HS-27A (cell line): ENCODE measurements at regions not wholly inside any gene's neighbourhood (a gene's known extent, or its start where the extent isn't known, plus 50 kb on each side); places are given as distances from the start of the nearest gene placed in this dataset.
"Not testable (repeated sequence)": the region's sequence is repeated elsewhere in the genome, so short reads cannot be mapped to it uniquely, and the experiment has no call there.

Source experiments
- DNase-seq: peaks from one replicate; pipeline ENCODE4 v3.0.0-alpha.2; 2012; ENCODE audit warnings: low read depth, missing footprints

DNA sequence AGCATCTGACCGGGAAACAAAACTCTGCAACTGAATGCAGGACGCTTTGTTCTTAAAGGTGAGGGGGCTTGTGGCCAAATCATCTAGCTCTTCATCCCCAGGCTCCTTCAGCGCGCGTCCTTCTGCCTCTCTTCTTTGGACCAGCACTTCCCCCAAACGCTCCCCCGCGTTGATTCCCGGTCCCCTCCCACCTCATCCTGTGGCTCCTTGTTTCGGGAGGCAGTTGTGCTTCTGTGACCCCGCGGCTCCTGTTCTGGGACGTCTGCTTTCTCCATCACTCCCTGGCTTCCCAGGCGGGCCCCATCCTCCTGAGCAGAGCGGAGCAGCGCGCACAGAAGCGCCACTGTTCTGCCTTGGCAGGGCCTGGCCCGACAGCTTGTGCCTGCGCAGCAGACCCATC is 109.7 kb upstream of the ZNG1E start:
- not testable (repeated sequence) for DNase-seq

DNA sequence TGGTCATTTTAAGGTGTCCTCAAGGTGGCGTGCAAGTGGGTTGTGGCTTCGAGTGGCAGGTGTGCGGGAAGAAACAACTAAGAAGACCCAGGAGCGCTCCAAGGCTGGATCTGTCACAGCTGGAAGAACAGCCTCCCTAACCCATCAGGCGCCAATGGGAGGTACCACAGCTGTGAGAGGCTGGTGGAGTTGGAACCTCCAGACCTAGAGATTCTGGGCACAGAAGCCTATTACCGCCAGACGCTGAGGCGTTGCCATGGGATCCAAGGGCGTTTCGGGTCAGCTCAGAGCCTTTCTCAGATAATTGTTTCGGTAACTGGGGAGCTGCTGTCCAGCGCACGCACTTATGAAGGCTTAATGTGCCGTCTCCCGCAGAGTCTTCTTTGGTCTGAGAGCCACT is 156.7 kb upstream of the ZNG1E start:
- not testable (repeated sequence) for DNase-seq

DNA sequence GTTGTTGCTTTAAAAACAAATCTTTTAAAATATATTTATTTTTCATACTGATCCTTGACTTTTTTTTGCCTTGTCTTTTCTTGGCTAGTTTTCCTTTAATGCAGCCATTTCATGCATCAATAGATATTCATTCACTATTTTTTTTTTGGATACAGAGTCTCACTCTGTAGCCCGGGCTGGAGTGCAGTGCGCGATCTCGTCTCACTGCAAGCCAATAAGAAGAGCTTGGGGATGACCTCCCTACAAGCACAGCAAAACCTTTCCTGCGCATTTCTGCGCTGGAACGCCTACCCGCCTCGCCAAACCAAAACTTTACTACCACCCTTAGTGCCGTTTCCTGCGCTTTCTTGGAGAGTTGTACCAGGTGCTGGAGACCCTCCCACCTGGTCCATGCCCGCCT is 161.3 kb upstream of the ZNG1E start:
- not testable (repeated sequence) for DNase-seq

DNA sequence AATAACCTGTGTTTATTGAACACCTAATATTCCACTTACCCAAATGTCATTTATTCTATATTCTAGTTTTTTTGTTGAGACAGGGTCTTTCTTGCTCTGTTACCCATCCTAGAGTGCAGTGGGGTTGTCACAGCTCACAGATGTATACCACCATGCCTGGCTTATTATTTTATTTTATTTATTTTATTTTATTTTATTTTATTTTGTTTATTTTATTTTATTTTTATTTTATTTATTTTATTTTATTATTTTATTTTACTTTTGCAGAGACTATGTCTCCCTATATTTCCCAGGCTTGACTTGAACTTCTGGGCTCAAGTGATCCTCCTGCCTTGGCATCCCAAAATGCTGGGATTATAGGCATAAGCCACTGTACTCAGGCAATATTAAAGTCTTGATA is 167.8 kb upstream of the ZNG1E start:
- not testable (repeated sequence) for DNase-seq

DNA sequence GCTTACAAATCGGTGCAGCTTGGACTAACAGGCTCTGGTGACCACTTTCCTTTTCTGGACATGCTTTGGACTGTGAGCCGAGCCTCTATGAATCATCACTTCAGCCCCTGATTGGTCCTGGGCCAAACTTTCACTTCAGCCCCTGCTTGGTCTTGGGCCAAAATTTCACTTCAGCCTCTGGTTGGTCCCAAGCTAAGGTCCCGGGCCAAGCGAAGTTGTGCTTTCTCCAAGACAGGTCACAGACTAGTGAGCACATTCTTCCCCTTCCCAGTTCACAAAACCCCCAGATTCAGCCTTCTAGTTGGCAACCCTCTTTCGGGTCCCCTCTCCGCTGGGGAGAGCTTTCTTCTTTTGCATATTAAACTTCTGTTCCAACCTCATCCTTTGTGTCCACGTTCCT is 171.0 kb upstream of the ZNG1E start:
- not testable (repeated sequence) for DNase-seq

DNA sequence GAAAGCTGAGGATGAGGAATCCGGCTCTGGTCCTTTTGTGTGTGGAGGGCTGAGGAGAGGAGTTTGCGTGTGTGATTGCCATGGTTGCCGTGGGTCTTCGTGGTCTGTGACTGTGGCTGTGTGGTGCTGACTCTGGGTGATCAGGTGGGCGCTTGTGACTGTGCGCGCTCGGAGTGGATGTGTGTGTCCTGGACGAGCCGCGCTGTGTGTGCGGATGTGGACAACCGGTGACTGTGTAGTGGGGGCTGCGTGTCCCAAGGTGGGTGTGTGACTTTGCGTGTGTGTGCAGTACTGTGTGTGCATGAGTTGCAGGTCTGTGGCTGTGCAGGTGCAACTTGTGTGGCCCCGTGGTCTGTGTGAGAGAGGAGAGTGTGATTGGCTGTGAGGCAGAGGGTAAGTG is 172.0 kb upstream of the ZNG1E start:
- not testable (repeated sequence) for DNase-seq

DNA sequence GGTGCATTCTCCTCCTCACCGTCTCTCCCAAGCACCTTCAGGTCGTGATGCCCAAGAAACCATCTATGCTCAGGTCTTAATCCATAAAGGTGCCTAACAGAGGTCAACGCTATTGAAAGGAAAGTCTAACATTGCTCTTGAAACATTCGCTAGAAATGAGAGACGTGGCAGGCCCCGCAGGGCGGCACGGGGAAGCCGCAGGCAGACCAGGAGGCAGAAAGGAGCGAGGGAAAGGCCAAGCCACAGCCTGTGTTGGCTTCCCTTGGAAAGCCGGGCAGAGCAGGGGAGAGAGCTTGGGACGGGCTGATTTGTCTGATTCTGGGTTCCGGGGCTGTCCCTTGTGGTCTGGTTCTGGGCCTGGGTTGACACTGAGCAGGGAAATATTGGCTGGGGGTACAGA is 192.8 kb upstream of the ZNG1E start:
- DNase-seq = not testable (repeated sequence)

DNA sequence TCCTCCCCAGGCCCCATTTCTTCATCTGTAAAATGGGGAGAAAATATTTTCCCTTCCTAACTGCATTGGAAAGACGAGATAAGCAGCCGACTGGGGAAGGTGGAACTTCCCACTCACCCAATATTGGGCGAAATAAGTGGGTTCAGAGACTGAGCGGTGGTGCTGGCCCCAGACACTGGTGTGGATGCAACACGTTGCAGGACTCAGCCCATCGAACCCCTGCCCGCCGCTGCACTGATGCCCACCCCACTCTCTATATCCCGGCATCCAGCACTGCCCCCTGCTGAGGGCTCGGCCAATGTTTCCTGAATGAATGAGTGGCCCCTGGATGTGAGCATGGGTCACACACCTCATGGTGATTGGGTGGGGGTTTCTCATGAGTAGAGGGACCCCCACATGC is 194.4 kb upstream of the ZNG1E start:
- not testable (repeated sequence) for DNase-seq

DNA sequence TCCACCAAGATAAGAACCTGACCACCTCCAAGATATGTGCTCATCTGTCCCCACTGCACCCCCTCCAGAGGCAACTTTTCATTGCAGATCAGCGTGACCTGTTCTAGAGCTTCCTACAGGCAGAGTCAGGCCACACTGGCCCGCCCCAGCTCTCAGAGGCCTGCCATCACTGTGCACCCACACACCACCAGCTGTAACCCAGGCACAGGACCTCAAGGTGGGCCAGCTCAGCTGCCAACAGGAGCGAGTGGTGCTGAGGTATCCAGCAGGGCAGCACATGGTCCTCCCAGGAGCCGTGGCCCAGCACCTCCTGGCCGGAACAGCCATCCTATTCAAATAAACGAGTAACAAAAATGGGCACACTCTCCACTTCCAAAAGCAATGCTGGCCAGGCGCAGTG is 189.9 kb upstream of the FOXD4L5 start:
- not testable (repeated sequence) for DNase-seq

DNA sequence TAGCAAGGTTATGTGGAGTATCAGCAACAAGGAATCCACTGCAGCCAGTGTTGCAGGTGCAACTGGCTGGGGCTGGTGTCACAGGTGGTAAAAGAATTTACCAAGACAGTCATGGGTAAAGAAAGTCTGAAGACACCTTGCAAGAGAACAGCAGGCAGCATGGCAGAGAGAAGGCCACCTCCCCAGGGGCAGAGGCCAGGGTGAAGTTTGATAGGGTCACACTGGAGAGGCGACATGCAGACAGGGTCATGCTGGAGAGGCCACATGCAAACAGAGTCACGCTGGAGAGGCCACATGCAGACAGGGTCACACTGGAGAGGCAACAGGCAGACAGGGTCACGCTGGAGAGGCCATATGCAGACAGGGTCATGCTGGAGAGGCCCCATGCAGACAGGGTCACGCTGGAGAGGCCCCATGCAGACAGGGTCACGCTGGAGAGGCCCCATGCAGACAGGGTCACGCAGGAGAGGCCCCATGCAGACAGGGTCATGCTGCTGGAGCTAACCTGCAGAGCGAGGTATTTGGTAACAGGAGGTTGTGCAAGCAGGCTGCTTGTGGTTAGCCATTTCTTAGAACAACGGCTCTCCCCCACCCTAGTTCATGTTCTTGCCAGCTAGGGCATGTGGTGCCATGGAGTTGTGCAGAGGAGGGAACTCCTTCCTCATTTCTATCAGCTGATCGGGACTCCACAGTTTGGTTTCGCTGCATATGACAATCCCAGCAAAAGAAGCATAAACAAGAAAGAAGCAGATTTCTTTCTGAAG is 188.2 kb upstream of the FOXD4L5 start:
- DNase-seq = not testable (repeated sequence)

DNA sequence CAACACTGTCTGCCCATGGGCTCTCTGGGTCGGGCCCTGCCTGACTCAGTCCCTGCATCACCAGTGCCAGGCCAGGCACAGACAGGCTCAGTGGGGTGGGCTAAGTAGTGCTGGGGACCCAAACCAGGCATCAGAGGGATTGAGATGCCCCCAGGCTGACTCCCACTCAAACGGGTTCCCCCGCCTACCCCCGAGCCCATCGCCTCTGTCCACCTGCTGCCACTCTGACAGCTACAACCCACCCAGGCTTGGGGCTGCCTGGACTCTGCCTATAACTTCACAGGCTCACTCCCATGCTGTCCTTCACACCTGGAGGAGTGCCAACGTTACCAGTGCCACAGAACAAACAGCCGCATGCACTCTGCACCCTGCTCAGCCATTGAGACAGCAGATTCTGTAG is 186.1 kb upstream of the FOXD4L5 start:
- not testable (repeated sequence) for DNase-seq

DNA sequence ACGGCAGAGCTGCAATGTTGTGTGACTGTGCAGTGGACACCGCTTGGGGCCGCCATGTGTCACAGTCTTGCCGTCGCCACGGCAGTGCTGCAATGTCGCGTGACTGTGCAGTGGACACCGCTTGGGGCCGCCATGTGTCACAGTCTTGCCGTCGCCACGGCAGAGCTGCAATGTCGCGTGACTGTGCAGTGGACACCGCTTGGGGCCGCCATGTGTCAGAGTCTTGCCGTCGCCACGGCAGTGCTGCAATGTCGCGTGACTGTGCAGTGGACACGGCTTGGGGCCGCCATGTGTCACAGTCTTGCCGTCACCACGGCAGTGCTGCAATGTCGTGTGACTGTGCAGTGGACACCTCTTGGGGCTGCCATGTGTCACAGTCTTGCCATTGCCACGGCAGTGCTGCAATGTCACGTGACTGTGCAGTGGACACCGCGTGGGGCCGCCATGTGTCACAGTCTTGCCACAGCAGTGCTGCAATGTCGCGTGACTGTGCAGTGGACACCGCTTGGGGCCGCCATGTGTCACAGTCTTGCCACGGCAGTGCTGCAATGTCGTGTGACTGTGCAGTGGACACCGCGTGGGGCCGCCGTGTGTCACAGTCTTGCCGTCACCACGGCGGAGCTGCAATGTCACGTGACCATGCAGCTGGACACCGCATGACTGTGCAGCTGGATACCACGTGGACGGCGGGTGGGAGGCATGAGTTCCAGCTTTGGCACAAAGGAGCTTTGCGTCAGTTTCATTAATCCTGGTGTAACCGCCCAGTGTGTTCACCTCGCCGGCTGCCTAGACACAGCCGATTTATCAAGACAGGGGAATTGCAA is 182.1 kb upstream of the FOXD4L5 start:
- not testable (repeated sequence) for DNase-seq

DNA sequence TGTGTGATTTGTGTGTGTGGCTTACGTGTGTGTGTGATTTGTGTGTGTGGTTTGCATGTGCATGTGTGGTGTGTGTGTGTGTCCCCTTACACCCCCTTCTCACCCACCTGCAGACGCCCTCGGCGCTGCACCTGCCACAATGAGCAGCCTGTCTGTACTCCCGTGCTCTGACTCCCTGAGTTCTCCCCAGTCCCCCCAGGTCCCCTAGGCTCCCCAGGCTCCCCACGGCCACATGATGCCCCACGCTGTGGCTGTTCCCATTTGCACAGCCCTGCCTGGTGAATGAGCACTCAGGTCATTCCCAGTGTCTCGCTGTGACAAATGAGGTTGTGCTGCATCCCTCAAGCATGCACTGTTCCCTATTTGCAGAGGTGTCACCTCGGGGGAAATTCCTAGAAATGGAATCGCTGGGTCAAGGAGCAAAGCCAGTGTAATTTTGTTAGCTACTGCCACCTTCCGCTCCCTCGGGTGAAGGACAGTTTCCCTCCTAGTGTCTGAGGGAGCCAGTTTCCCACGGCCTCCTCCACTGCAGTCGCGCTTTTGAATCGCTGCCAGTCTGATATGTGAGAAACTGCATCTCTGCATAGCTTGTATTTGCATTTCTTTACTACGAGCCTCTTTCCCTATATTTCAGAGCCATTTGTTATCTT is 180.4 kb upstream of the FOXD4L5 start:
- not testable (repeated sequence) for DNase-seq

DNA sequence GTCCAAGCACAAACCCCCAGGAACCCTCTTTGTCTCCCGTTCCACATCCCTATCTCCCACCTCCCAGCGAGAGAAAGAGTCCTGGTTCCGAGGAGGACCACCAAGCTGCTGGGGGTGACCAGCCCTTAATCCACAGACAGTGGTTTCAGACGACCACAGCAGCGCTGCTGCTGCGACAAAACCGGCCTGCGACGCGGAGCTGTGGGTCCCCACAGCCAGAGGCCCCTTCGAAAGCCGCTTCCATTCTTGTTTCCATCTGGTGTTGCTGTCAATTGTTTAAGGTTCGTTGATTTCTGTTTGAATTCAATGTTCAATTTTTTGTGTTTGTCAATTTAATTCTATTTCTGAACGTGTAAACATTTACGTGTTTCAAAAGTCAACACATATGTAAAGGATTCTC is 177.5 kb upstream of the FOXD4L5 start:
- not testable (repeated sequence) for DNase-seq

DNA sequence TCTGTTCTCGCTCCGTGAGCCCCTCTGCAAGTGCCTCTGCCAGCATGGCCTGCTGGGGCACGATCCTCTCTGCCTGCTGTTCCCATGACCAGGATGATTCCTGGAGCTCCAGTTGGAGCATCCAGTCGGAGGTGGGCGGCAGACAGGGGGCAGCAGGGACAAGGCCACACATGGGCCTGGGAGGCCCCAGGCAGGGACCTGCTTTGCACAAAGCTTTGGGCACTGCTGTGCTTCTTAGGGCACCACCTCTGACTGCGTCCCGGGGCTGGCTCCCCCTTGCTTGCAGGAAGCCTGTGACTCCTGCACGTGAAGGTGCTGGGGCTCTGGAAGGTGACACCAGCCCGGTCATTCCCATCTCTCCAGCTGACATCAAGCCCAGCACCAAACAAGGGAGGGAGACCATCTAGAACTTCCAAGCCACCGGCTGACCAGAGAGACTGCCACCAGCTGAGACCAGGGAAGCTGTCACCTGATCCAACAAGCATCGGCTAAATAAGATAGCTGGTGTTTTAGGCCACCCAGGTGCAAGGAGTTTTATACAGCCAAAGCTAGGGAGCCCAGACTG is 174.8 kb upstream of the FOXD4L5 start:
- no peak for DNase-seq

DNA sequence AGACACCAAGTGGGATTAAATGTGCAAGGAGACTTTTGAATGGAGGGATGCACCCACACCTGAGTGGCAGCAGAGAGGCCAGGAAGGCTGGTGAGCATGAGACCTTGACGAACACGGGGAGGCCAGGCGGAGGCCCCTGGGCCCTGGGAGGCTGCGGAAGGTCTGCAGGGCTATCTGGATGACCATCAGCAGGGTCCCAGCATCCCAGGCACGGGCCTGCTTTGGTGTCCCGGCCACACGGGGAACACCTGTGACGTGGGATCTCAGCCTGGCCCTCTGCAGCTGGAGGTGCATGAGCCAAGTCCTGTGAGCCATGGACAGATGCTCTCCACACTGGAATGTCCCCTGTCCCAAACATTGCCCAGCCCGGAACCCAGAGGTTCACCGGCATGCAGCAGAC is 174.0 kb upstream of the FOXD4L5 start:
- DNase-seq = no peak

DNA sequence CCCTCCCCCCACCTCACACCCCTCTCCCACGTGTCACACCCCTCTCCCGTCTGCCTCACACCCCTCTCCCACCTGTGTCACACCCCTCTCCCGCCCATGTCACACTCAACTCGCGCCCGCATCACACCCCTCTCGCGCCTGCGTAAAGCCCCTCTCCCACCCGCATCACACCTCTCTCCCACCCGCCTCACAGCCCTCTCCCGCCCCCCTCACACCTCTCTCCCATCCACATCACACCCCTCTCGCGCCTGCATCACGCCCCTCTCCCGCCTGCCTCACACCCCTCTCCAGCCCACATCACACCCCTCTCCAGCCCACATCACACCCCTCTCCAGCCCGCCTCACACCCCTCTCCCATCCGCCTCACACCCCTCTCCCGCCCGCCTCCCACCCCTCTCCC is 173.5 kb upstream of the FOXD4L5 start:
- no peak for DNase-seq

DNA sequence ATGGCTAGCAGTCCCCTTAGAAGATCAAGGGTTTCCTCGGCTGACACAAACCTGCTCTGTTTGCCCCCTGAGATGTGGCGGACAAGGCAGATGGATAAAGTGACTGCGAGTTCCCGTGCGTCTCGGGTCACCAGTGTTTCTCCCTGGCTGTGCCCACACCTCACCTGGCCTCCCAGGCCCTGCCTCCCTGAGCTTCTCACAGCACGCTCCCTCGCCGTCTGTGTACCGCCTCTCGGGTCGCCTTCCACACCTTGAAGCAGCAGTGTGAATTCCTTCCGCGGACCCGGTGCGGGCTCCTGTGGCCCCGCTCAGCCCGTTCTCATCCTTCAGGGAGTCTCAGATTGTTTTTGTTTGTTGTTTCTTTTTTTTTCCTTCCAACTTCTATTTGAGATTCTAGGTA is 172.0 kb upstream of the FOXD4L5 start:
- not testable (repeated sequence) for DNase-seq

DNA sequence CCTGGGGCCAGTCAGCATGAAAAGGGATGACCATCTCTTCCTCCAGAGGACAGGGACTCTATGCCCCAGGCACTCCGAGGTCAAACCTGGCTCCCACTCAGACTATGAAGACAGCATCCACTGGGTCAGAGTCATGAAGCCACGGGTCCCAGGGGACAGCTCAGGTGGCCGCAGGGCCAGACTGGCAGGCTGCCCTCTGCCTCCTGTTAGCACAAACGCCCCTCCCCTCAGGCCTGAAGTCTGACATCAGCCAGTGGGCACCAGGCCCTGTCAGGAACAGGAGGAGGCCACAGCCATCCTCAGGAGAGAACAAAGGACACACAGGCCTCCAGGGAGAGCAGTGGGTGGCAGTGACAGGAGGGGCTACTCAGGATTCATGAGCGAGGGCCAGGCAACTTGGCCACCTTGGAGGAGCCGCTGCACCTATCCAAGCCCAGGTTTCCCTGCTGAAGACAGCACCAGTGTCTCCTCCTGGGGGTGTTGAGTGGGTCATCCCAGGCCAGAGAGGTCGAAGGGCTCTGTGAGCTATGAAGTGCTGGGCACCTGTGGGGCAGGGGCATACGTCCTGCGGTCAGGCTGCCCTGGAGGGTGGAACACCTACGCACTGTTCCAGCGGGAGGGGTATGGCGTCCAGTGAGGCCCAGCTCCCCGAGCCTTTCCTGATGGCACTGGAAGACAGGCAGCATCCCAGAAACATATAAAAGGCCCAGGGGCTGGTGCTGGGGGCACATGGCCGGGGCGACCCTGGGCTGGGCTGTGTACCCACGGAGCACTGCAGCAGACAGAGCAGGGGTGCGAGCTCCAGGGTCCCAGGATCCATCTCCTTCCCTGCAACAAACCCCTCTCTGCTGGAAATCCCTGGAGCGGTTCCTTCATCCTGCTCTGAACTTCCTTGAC is 171.0 kb upstream of the FOXD4L5 start:
- DNase-seq = not testable (repeated sequence)

DNA sequence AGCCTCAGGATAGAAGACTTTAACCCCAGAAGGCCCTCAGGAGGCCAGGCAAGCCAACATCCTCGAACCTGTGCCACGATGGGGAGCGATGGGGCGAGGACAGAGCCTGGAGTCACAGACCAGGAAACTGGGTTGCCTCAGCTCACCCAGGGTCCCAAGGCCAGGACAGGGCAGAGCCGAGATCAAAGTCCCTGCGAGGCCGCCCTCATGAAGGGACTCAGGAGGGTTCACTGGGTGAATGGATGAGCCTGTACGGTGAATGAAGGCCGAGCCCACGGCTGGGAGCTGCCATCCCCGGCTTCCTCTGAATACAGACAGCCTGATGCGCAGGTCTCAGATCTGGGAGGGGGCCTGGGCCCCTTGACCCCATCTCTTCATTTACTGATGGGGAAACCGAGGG is 170.1 kb upstream of the FOXD4L5 start:
- DNase-seq = not testable (repeated sequence)

DNA sequence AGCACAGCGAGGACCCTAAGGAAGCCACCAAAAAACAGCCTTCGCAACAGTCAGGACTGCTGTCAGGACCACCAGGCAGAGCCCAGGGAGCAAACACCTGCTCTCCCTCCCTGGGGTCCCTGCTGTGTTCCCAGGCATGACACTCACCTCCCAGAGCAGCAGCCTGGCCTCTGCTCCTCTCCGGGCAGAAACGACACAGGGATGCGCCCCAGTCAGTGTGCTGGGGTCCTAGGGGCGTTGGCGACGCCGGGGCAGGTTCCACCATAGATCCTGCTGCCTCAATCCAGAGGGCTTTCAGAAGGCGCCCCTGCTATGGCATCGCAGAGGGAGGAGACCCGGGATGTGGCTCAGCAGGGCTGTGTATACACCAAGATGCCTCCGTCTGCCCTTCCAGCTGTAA is 169.7 kb upstream of the FOXD4L5 start:
- DNase-seq = not testable (repeated sequence)
